IMR-90 (cell line): ENCODE measurements at regions not wholly inside any gene's neighbourhood (a gene's known extent, or its start where the extent isn't known, plus 50 kb on each side); places are given as distances from the start of the nearest gene placed in this dataset.

Source experiments
- ATAC-seq: fragments of 200-7000 bp; cut with Tn5 transposase; 2 replicates; pipeline ENCODE4 v1.9.1; 2020; ENCODE audit warnings: low read depth, mild to moderate bottlenecking, moderate library complexity
- BruUV-seq: library from RNA; stranded (reverse); fragments of 400-500 nt; replicated peaks from 2 replicates; lab custom pipeline; 2021; lab: Mats Ljungman, UMichigan
- CTCF ChIA-PET: fragments of 300-600 bp; formaldehyde crosslinking; extraction: SDS; loops from one replicate; lab custom pipeline; 2021; ENCODE audit warnings: antibody characterized with exemption; lab: Yijun Ruan, JAX
- POLR2A ChIA-PET: fragments of 300-600 bp; sonication (Branson Sonifier 250); formaldehyde crosslinking; loops from one replicate; lab custom pipeline; 2022; ENCODE audit warnings: antibody characterized with exemption; ENCODE audit not compliant: unreplicated experiment; lab: Charles Lee
- DNase-seq: peaks from one replicate; pipeline ENCODE4 v3.0.0; 2013
- H2AFZ ChIP-seq: replicated peaks from 2 replicates; pipeline ENCODE3; 2013; ENCODE audit warnings: low read length, mild to moderate bottlenecking; ENCODE audit not compliant: poor library complexity
- H2AK5ac ChIP-seq: 2 replicates; pipeline ENCODE4 v1.6.1; 2013; ENCODE audit warnings: low read depth, low read length, inconsistent platforms
- H2AK9ac ChIP-seq: replicated peaks from 2 replicates; pipeline ENCODE3; 2013; ENCODE audit warnings: mild to moderate bottlenecking, low read depth, low read length, moderate library complexity; ENCODE audit not compliant: poor library complexity
- H2BK120ac ChIP-seq: 2 replicates; pipeline ENCODE4 v1.6.1; 2013; ENCODE audit warnings: low read depth, low read length, inconsistent platforms
- H2BK15ac ChIP-seq: 3 replicates; pipeline ENCODE4 v1.6.1; 2013; ENCODE audit warnings: low read depth, low read length, inconsistent platforms
- H2BK20ac ChIP-seq: 2 replicates; pipeline ENCODE4 v1.6.1; 2013; ENCODE audit warnings: low read depth, mild to moderate bottlenecking, inconsistent platforms, low read length, moderate library complexity
- H2BK5ac ChIP-seq: 2 replicates; pipeline ENCODE4 v1.6.1; 2013; ENCODE audit warnings: mild to moderate bottlenecking, low read depth, low read length, inconsistent platforms; ENCODE audit not compliant: poor library complexity, severe bottlenecking
- H3K14ac ChIP-seq: replicated peaks from 2 replicates; pipeline ENCODE4 v1.6.1; 2013; ENCODE audit warnings: low read depth, low read length, inconsistent platforms
- H3K18ac ChIP-seq: 2 replicates; pipeline ENCODE4 v1.6.1; 2013; ENCODE audit warnings: low read depth, low read length, control low read depth
- H3K23ac ChIP-seq: 2 replicates; pipeline ENCODE4 v1.6.1; 2013; ENCODE audit warnings: low read depth, low read length, inconsistent platforms
- H3K27ac ChIP-seq: 2 replicates; pipeline ENCODE4 v1.5.1; 2013; ENCODE audit warnings: mild to moderate bottlenecking, control low read depth, low read length; ENCODE audit not compliant: insufficient read depth
- H3K27me3 ChIP-seq: 2 replicates; pipeline ENCODE4 v1.6.1; 2013; ENCODE audit warnings: low read length; ENCODE audit not compliant: control insufficient read depth, insufficient read depth
- H3K36me3 ChIP-seq: 2 replicates; pipeline ENCODE4 v1.6.1; 2013; ENCODE audit warnings: low read length, mixed read lengths; ENCODE audit not compliant: control insufficient read depth, insufficient read depth
- H3K4ac ChIP-seq: 2 replicates; pipeline ENCODE4 v1.6.1; 2013; ENCODE audit warnings: low read depth, low read length, inconsistent platforms
- H3K4me1 ChIP-seq: 2 replicates; pipeline ENCODE4 v1.6.1; 2013; ENCODE audit warnings: low read length, mixed read lengths; ENCODE audit not compliant: control insufficient read depth, insufficient read depth
- H3K4me2 ChIP-seq: 2 replicates; pipeline ENCODE4 v1.6.1; 2013; ENCODE audit warnings: low read depth, mild to moderate bottlenecking, control low read depth, low read length, moderate library complexity
- H3K4me3 ChIP-seq: 2 replicates; pipeline ENCODE4 v1.5.1; 2013; ENCODE audit warnings: low read depth, mild to moderate bottlenecking, control low read depth, low read length, moderate library complexity; ENCODE audit not compliant: insufficient read depth
- H3K56ac ChIP-seq: 2 replicates; pipeline ENCODE4 v1.6.1; 2013; ENCODE audit warnings: low read length, inconsistent platforms; ENCODE audit not compliant: insufficient read depth; ENCODE audit errors: extremely low read depth
- H3K79me1 ChIP-seq, 2 experiments: 2 replicates each; pipeline ENCODE4 v1.6.1; 2013; ENCODE audit warnings: low read length in 2 of 2, inconsistent platforms in 1 of 2, low read depth in 1 of 2
- H3K9ac ChIP-seq: 2 replicates; pipeline ENCODE4 v1.6.1; 2013; ENCODE audit warnings: low read depth, low read length, control low read depth
- H3K9me1 ChIP-seq: 2 replicates; pipeline ENCODE4 v1.6.1; 2013; ENCODE audit warnings: low read length, inconsistent platforms; ENCODE audit not compliant: insufficient read depth
- H3K9me3 ChIP-seq: 2 replicates; pipeline ENCODE4 v1.6.1; 2013; ENCODE audit warnings: low read length; ENCODE audit not compliant: control insufficient read depth, insufficient read depth
- H4K20me1 ChIP-seq: 2 replicates; pipeline ENCODE4 v1.6.1; 2013; ENCODE audit warnings: low read length, inconsistent platforms; ENCODE audit not compliant: insufficient read depth
- H4K5ac ChIP-seq: 2 replicates; pipeline ENCODE4 v1.6.1; 2013; ENCODE audit warnings: mild to moderate bottlenecking, low read depth, low read length, control low read depth
- H4K8ac ChIP-seq, 2 experiments: 2 replicates each; pipeline ENCODE4 v1.6.1; 2013; ENCODE audit warnings: low read depth in 2 of 2, low read length in 2 of 2, control low read depth in 1 of 2, inconsistent platforms in 1 of 2
- H4K91ac ChIP-seq: 2 replicates; pipeline ENCODE4 v1.6.1; 2013; ENCODE audit warnings: low read depth, low read length, inconsistent platforms; ENCODE audit not compliant: insufficient read depth
- BHLHE40 ChIP-seq: fragments of 150-350 bp; IDR thresholded peaks from 2 replicates; pipeline ENCODE4 v1.6.1; 2016; ENCODE audit warnings: mild to moderate bottlenecking, low read depth, low read length
- CEBPB ChIP-seq: IDR thresholded peaks from 2 replicates; pipeline ENCODE4 v1.6.1; 2012; ENCODE audit warnings: low read depth, low read length, improper control_type of control experiment
- CHD1 ChIP-seq: IDR thresholded peaks from 2 replicates; pipeline ENCODE4 v1.6.1; 2012; ENCODE audit warnings: low read depth, low read length, improper control_type of control experiment
- NFE2L2 ChIP-seq: fragments of 150-350 bp; IDR thresholded peaks from 2 replicates; pipeline ENCODE4 v1.6.1; 2016; ENCODE audit warnings: low read depth, mild to moderate bottlenecking, low read length
- RAD21 ChIP-seq: IDR thresholded peaks from 2 replicates; pipeline ENCODE4 v1.6.1; 2012; ENCODE audit warnings: low read length, improper control_type of control experiment
- RFX5 ChIP-seq: IDR thresholded peaks from 2 replicates; pipeline ENCODE4 v1.8.0; 2012; ENCODE audit warnings: low read depth, mild to moderate bottlenecking, low read length, moderate library complexity
- WGBS, 2 experiments: methylation state at CpG; one replicate each; pipeline versions ENCODE4 v1.1.5 to v1.1.7; 2013; ENCODE audit warnings: missing lambda C conversion rate in 2 of 2; ENCODE audit not compliant: insufficient read length in 1 of 2; ENCODE audit errors: extremely low coverage in 2 of 2; 5-methylcytosine and 5-hydroxymethylcytosine counted together
- dilution Hi-C: fragments of 300-500 bp; cut with HindIII; formaldehyde crosslinking; loops from one replicate; pipeline ENCODE4 v1.14.3; 2018; ENCODE audit warnings: low sequenced_read_pairs; ENCODE audit not compliant: unreplicated experiment
- in situ Hi-C: fragments of 300-500 bp; cut with MboI; formaldehyde crosslinking; loops from 3 replicates; pipeline ENCODE4 v1.14.3; 2019; ENCODE audit warnings: low sequenced_read_pairs, inconsistent platforms, mixed read lengths
- intact Hi-C: fragments of 100-400 bp; cut with micrococcal nuclease; formaldehyde crosslinking; loops from 2 replicates; pipeline ENCODE4 v1.10.0; 2022
- TF ChIP-seq, protein P1 (sequence below): conservative IDR thresholded peaks from 2 replicates; pipeline ENCODE4 v1.5.1; 2012; ENCODE audit warnings: mild to moderate bottlenecking, low read depth, low read length, improper control_type of control experiment
- TF ChIP-seq, protein P2 (sequence below): fragments of 150-350 bp; IDR thresholded peaks from 2 replicates; pipeline ENCODE4 v1.6.1; 2017; ENCODE audit warnings: mild to moderate bottlenecking, antibody characterized with exemption, low read length, low read depth

DNA sequence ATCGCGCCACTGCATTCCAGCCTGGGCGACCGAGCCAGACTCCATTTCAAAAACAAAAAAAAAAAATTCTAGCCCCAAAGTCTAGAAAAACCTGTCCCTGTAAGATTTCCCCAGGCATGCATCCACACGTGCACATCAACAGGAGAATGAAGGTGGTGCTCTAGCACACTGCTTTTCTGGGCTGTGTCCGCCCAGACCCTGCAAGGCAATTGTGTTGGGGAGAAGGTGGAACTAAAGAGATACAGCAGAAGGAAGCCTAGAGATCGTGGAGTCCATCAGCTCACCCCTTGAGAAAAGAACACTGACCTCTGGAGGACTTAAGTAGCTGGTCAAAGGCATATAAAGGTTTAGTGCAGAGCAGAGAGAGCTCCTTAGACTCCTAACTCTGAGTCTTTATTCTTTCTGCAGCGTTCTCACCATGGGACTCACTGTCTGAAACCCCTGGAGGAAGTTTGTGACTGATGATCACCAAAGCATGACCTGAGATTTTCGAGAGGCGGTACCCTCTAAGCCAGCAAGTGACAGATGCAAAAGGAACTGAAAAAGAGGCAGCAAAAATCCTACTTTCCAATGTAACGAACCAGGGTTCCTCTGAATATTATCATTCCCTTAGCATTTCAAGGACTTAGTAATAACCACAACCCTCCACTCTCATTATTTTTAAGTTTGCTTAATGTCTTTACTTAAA is 179.8 kb downstream of the MEX3B start:
- H4K5ac ChIP-seq, result no peak overlapping the region
- no peaks in the 10 kb centered on the region for H3K36me3 ChIP-seq
- no peak overlapping the region for H3K56ac ChIP-seq
- no peaks in the 10 kb centered on the region for H3K9me1 ChIP-seq
- H2AK5ac ChIP-seq, result no peak overlapping the region
- ATAC-seq (no peak), DNase-seq (no peak)
- H4K8ac ChIP-seq, result no peak overlapping the region
- H3K79me1 ChIP-seq, result no peaks in the 10 kb centered on the region
- peaks cover 2% of the 10 kb centered on the region for H3K27me3 ChIP-seq
- in situ Hi-C loops (no loop called here), dilution Hi-C loops (no loop called here), intact Hi-C loops (no loop called here)
- WGBS, 2 experiments, result no CpG with 5 or more reads among the region's 11 CpGs
- H3K27ac ChIP-seq, result no peak overlapping the region
- H3K14ac ChIP-seq, result no peak overlapping the region
- H3K4me3 ChIP-seq, result no peak overlapping the region
- H3K9ac ChIP-seq, result no peak overlapping the region
- TF ChIP-seq RFX5 (no peak), CHD1 (no peak), NFE2L2 (no peak), CEBPB (no peak), RAD21 (no peak), BHLHE40 (no peak)
- TF ChIP-seq, protein P1, sequence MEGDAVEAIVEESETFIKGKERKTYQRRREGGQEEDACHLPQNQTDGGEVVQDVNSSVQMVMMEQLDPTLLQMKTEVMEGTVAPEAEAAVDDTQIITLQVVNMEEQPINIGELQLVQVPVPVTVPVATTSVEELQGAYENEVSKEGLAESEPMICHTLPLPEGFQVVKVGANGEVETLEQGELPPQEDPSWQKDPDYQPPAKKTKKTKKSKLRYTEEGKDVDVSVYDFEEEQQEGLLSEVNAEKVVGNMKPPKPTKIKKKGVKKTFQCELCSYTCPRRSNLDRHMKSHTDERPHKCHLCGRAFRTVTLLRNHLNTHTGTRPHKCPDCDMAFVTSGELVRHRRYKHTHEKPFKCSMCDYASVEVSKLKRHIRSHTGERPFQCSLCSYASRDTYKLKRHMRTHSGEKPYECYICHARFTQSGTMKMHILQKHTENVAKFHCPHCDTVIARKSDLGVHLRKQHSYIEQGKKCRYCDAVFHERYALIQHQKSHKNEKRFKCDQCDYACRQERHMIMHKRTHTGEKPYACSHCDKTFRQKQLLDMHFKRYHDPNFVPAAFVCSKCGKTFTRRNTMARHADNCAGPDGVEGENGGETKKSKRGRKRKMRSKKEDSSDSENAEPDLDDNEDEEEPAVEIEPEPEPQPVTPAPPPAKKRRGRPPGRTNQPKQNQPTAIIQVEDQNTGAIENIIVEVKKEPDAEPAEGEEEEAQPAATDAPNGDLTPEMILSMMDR, result no peak
- TF ChIP-seq, protein P2, sequence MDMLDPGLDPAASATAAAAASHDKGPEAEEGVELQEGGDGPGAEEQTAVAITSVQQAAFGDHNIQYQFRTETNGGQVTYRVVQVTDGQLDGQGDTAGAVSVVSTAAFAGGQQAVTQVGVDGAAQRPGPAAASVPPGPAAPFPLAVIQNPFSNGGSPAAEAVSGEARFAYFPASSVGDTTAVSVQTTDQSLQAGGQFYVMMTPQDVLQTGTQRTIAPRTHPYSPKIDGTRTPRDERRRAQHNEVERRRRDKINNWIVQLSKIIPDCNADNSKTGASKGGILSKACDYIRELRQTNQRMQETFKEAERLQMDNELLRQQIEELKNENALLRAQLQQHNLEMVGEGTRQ, result no peak
- no peaks in the 10 kb centered on the region for H3K9me3 ChIP-seq
- no peak overlapping the region for H2BK120ac ChIP-seq
- H3K4ac ChIP-seq, result no peak overlapping the region
- no peak overlapping the region for H2BK20ac ChIP-seq
- POLR2A ChIA-PET, result no interaction called here
- no peak overlapping the region for H3K18ac ChIP-seq
- H4K20me1 ChIP-seq, result no peaks in the 10 kb centered on the region
- BruUV-seq, result no TSS peak
- no peak overlapping the region for H3K4me2 ChIP-seq
- H2AK9ac ChIP-seq, result no peak overlapping the region
- H2BK5ac ChIP-seq, result no peak overlapping the region
- CTCF ChIA-PET, result no interaction called here
- H3K23ac ChIP-seq, result no peak overlapping the region
- no peak overlapping the region for H2BK15ac ChIP-seq
- no peak overlapping the region for H4K91ac ChIP-seq
- no peak overlapping the region for H2AFZ ChIP-seq
- 0 out of 2 replicates have a peak, but pooled peaks cover 1% of the 10 kb centered on the region for H3K4me1 ChIP-seq
